EL (cell line): ENCODE measurements at regions not wholly inside any gene's neighbourhood (a gene's known extent, or its start where the extent isn't known, plus 50 kb on each side); places are given as distances from the start of the nearest gene placed in this dataset.

Experiments
- DNase-seq: peaks from one replicate; pipeline ENCODE4 v3.0.0-alpha.2; 2016

GRCh38 chr3:102085431-102086176 is 236.3 kb downstream of the NFKBIZ start:
- no peak for DNase-seq

- DNase-seq = no peak
These were observed 237.9 kb downstream of the NFKBIZ start for GRCh38 chr3:102087236-102087635.

- DNase-seq = no peak
These were observed 239.9 kb downstream of the NFKBIZ start for GRCh38 chr3:102089239-102089638.

GRCh38 chr3:102089904-102090720 is 240.8 kb downstream of the NFKBIZ start:
- peak; percentile 90 for DNase-seq

GRCh38 chr3:102090721-102091045 is 241.4 kb downstream of the NFKBIZ start:
- DNase-seq = peak; percentile 77

GRCh38 chr3:102091358-102091757 is 242.0 kb downstream of the NFKBIZ start:
- no peak for DNase-seq

- peak; percentile 62 for DNase-seq
These were observed 243.5 kb downstream of the NFKBIZ start for GRCh38 chr3:102092617-102093466.

- no peak for DNase-seq
These were observed 245.2 kb downstream of the NFKBIZ start for GRCh38 chr3:102094506-102094905.

- no peak for DNase-seq
These were observed 246.1 kb downstream of the NFKBIZ start for GRCh38 chr3:102095383-102095782.

- no peak for DNase-seq
These were observed 246.8 kb downstream of the NFKBIZ start for GRCh38 chr3:102096066-102096465.

- DNase-seq = no peak
These were observed 249.0 kb downstream of the NFKBIZ start for GRCh38 chr3:102098130-102098885.

GRCh38 chr3:102099913-102100312 is 250.6 kb downstream of the NFKBIZ start:
- DNase-seq = no peak

GRCh38 chr3:102102394-102102793 is 253.1 kb downstream of the NFKBIZ start:
- DNase-seq = no peak

- no peak for DNase-seq
These were observed 254.7 kb downstream of the NFKBIZ start for GRCh38 chr3:102104033-102104432.

GRCh38 chr3:102105193-102105592 is 255.9 kb downstream of the NFKBIZ start:
- DNase-seq = no peak

GRCh38 chr3:102106416-102107097 is 257.2 kb downstream of the NFKBIZ start:
- DNase-seq = peak; percentile 72

GRCh38 chr3:102112704-102113230 is 263.5 kb downstream of the NFKBIZ start:
- DNase-seq = no peak

- no peak for DNase-seq
These were observed 264.2 kb downstream of the NFKBIZ start for GRCh38 chr3:102113421-102114041.

GRCh38 chr3:102114264-102114979 is 265.1 kb downstream of the NFKBIZ start:
- DNase-seq = no peak

GRCh38 chr3:102122527-102122926 is 273.2 kb downstream of the NFKBIZ start:
- DNase-seq = no peak
